Activated CD4-positive, alpha-beta T cell treated with anti-CD3 and anti-CD28 coated beads, Interleukin-2, amount 50 U/mL, for 4 hours (primary cell): ENCODE measurements at regions not wholly inside any gene's neighbourhood (a gene's known extent, or its start where the extent isn't known, plus 50 kb on each side); places are given as distances from the start of the nearest gene placed in this dataset.
A peak's percentile ranks its signal among the peaks of the same experiment; 100 is the strongest.
"Not testable (repeated sequence)": the region's sequence is repeated elsewhere in the genome, so short reads cannot be mapped to it uniquely, and the experiment has no call there.

Experiments
- DNase-seq, 2 experiments: peaks; one replicate each; pipeline ENCODE4 v3.0.0-alpha.2; 2020

DNA sequence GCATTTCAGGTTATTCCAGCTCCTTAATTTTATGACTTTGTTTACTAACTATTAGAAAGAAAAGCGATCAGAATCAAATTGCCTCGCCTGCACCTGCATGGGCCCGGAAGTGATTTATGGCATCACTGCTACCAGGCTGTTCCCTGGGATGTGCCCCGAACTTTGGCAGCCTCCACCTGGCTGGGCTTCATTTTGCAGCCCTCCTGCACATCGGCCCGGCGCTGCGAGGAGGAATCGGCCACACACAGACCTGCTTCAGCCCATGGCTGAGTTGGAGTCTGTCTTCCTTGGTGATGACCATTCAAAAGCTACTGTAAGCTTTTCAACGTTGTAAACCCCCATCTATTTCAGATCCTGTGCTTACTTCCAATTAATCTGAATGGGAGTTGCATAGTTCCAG, 638.0 kb downstream of the RNF144A start:
- no peak for DNase-seq

DNA sequence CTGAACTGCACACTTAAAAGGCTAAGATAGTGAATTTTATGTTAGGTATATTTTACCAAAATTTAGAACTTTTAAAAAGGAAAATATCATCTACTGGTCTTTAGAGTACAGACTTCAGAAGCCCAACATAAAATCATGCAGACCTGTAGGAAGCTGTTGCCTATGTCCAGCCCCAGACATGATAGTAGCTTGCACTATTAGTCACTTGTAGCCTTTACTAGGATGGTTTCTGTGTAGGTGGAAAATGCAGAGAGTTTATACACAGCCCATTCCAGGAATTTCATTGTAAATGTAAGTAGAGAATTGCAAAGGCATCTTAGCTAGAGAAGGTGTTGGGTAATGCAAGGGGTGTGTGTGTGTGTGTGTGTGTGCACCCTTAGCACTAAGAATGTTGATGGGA, 640.2 kb downstream of the RNF144A start:
- DNase-seq = no peak

DNA sequence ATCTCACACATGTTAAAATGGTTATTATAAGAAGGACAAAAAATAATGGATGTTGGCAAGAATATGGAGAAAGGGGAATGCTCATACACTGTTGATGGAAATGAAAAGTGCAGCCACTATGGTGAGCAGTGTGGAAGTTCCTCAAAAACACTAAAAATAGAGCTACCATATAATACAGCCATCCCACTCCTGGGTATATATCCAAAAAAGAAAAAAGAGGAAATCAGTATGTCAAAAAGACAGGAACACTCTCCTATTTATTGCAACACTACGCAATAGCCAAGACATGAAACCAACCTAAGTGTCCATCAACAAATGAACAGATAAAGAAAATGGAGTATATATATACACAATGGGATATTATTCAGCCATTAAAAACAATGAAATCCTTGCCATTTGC, 642.6 kb downstream of the RNF144A start:
- DNase-seq = no peak

DNA sequence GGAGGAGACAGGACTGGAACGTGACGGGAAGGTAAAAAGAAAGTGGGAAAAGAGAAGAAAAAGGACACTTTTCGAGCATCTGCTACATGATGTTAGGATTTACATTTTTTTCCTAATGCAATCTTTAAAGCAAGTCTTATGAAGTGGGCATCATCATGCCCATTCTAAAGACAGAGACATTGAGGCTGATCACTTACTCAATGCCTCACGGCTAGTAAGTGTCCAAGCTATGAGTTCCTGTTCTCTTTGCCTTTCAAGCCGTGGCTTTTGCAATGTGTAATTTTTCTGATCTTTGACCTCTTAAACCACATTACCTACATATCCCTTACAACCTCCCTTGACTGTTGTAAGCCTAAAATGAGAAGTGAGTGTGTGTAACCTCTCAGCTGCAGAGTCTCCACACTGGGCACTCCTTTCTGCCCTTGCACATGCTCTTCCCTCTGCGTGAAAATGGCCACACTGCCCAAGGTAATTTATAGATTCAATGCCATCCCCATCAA, 649.2 kb downstream of the RNF144A start:
- no peak for DNase-seq

DNA sequence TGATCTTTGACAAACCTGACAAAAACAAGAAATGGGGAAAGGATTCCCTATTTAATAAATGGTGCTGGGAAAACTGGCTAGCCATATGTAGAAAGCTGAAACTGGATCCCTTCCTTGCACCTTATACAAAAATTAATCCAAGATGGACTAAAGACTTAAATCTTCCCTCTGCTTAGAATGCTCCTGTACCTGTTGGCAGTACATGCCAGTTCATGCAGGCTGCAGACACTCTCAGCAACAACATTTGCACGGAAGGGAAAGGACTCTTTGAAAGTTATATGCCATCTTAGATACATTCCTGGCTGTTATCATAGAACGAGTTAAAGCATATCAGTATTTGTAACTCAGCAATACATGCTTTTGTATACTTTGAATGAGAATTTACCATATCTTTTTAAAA, 649.9 kb downstream of the RNF144A start:
- not testable (repeated sequence) for DNase-seq

DNA sequence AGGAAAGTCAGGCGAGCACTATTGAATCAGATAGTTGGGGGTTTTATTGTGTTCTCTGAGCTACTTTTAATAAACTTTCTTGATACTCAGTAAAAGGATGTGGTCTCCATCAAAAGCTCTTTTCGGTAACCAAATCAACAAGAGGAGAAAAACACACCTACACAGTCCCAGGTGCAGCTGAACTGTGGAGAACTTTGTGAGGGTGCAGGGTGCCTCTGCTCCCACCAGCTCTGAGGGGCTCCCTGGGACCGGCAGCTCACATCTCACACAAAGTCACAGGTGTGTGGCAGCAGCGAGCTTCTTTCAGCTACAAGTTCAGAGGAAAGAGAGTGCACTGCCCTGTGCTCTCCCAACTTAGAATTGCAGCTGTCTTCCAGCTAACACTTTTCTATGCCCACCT, 650.4 kb downstream of the RNF144A start:
- peak; percentile 2 to 26 for DNase-seq

DNA sequence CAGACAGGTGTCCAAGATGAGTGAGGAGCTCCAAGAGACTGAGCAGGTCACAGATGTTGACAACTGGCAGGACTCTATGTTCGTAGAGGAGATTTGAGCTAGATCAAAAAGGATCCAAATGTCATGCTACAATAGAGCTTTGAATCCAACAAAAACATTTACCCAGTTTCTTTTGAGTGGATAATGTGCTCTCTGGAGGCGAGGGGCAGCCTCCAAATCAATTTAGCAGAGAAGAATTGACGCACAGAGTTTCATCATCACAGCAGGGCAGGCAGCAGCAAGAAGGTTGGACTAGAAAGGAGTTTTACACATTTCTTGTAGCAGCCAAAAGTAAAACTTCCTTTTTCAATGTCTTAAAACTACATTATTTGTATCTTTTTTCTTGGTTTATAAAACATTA, 653.0 kb downstream of the RNF144A start:
- no peak for DNase-seq

DNA sequence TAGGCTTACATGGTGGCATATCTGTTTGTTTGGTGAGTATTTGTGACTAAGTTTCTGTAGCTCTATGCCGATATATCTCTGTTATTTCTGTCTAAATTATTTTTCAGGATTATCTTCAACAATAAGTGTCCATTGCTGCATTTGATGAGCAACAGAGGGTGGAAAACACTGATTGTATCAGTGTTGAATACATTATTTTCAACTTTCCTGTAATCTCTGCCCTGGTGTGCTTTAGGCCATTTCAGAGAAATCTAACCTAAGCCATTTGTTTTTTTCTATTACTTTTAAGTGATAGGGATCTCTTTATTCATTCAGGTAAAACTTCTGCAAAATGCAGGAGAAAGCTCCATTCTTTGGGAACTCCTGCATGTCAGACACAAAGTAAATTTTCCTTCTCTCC, 654.5 kb downstream of the RNF144A start:
- DNase-seq = no peak

DNA sequence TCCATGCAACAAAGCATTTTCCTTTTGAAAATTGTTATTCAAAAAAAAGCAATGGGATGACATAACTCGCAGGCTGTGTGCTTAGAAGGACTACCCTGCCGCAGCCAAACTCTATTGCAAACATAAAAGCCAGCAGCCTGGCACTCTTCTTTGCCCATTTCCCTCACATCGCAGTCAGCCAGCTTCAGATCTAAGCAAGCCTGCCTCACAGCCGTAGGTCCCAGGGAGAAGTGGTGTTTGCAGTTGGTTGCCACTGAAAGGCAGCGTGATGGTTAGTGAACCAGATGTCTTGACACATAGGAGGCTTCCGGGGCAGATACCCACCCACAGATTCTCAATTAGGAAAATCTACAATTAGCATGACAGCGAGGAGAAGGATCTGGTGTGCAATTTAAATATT, 655.2 kb downstream of the RNF144A start:
- DNase-seq = peak in 1 of 2 experiments; percentile 11

DNA sequence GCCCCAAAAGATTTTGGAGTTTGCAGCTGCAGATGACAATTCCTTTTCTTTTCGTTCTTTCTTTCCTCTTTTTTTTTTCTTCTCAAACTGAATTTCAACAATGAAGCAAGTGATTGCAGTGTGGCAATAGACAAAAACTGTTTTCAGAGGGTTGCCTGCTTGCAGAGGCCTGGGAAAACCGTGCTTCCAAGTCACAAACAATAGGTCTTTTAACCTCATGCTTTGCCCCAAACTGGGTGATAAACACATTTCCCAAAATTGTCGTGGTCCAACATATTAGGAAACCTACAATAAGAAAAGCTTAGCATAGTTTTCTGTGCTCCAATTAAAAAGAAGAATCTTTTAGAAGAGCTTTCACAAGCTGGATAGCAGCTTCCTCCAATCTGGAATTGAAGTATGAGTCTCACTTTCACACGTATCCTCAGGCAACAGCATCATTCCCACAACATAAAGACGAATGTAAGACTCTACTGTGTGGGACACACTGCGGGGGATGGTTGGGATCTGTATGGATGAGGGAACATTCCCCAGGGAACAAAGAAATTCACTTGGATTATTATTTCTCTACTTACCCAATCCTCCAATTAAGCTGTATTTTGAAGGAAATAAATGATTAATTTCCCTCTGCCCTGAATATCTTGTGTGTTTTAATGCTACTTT, 656.1 kb downstream of the RNF144A start:
- DNase-seq = no peak

DNA sequence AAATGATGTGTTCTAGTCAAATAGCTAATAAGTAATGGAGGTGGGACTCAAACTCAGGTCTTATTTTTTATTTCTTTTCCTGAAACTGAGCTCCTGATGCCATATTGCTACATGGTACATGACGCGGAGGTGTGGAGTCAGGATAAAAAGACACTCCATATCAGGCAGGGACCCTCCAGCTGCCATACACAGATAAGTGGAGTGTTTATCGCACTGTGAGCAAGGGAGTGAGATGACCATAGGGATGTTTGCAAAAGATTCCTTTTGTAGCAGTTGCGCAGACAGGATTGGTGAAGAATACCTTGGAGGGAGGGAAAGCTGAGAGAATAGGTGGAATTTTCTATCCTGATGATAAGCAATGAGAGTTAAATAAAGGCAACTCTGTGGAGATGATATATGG, 657.2 kb downstream of the RNF144A start:
- no peak for DNase-seq

DNA sequence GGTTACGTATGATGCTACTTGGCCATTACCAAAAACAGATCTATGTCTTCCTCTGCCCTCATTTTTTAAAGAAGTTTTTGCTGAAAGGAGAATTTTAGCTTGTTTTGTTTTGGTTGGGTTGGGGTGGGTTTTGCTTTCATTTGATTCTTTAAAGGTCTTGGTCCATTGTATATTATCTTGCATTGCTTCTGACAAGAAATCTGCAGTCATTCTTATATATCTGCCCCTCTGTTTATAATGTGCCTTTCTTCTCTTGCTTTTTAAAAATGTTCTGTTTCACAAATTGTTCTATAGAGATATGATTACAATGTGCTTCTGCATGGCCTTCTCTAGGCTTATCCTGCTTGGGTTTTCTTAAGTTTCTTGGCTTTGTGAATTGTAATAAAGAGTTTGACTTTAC, 660.6 kb downstream of the RNF144A start:
- DNase-seq = no peak

DNA sequence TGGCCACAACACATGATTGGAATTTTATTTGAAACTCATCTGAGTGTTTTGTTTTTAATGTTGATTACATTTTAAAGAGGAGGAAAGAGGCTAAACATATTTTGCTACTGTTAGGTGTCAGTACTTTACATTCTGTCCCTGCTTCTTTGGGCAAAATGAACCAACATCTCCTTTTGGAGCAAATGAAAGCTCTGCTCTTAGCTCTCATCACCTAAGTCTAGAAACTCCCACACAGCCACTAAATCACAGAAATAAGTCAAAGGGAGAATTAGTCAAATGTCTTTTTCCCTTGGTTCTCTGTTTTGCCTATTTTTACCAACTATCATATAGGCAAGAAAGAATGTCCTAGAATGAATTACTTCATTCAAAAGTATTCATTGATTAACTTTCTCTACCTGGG, 666.8 kb downstream of the RNF144A start:
- DNase-seq = no peak

DNA sequence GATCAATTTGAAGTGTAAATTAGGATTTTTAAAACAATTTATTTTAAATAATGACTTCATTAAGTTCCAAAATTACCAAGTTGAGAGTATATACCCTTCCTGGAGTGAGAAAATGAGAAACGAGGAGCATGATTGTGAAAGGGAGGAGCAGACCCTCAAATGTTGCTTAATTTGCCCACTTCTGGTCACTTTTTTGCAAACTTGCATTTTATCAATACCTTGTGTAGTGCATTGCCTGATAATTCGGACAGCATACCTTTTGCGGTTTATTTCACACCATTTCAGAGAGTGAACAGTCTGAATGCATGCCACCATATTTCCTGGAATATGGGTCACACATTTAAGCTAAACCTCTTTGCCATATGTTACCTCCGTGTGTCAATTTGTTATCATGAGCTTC, 669.7 kb downstream of the RNF144A start:
- DNase-seq = no peak

DNA sequence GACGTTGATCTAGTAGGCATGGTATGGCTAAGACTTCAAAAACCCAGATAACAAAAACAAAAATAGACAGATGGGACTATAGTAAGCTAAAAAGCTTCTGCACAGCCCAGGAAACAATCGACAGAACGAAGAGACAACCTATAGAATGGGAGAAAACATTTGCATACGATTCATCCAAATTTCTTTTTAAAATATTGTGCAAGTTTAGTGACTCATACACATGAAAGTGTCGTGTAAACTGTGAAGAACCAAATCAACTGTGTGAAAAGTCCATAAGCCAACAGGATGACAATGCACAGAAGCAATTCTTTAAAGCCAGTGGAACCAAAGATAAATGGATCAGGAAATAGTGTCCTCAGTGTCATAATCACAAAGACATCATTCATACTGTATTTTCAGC, 671.1 kb downstream of the RNF144A start:
- DNase-seq = no peak

DNA sequence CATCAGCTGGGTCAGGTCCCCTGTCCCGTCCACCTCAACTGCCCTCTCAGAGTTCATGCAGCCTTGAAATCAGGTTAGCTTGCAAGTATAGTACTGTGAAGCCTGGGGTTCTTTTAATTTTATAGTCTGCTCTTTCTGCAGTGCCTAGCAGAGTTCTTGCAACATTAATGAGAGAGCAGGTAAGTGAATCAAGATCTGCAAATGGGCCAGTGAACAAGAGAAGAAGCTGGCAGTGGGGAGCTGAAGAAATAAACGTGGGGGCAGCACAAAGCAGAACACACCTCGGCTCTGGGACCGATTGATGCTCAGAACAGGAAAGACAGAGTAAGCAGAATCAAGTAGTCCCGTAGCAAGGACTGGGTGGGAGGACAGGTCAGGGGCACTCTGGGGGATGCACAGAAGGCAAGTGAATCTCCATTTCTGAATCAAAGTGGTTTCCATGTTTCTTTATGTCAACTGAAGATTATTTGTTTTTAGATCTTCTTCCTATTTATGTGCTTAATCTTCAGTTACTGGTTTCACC, 675.5 kb downstream of the RNF144A start:
- no peak for DNase-seq

DNA sequence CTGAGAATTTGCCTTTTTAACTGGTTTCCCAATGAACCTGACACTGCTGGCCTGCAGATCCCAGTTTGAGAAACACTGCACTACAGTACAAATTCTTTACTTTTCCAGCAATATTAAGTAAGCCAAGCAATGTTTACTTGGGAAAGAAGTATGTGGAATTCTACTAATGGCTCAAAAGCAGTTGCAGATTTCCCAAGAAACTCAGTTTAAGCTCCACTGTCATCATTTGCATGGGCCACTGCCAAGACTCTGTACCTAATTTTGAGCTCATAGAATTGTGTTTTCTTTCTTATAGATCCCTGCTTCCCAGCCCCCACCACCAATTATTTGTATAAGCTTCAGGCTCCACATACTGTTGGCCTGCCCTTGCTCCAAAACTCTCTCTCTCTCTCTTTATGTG, 676.1 kb downstream of the RNF144A start:
- no peak for DNase-seq

DNA sequence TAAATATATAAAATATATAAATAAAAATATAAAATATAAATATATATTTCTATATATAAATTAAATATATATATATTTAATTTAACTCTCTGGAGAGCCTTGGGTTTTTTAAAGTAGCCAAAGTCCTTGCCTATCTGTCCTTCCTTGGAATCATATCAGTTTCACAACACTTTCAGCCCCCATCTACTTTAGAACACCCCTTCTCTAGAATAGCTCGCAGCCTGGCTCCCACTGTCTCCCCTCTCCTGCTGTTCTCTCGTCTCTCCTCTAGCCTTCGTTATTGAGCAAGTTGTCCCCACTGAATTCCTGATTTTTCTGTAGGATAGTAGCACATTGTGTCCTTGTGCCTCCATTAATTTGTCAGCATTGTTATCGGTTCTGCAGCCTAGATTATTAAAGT, 677.0 kb downstream of the RNF144A start:
- DNase-seq = no peak

DNA sequence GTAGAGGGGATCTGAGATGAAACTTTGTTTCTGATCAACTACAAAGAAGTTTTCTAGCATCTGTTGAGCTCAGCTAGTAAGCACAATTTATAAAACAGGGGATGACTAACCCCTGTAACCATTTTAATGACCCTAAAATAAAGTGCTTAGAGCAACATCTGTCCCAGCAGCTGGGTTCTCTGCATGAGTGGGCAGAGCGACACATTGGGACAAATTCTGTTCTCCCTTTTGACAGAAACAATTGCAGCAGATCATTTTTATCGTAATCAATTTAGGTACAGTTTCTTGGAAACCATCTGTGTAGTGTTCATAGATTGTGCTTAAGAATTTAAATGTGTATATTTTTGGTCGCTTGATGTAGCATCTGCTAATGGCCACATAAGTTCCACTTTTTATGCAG, 678.0 kb downstream of the RNF144A start:
- no peak for DNase-seq

DNA sequence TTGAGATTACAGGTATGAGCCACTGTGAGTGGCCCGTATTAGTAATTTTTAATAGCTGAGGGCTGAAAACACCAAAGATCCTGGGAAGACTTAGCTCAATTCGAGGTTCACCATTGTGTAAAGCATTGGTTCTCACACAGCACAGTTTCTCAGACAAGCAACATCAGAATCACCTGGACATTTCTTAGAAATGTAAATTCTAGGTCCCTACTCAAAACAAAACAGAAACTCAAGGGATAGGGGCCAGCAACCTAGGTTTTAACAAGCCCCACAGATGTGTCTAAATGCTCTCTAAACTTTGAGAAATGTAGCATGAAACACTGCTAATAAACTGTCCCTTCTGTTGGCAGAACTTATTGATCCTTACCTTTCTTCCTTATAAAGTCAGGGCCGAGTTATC, 681.2 kb downstream of the RNF144A start:
- no peak for DNase-seq

DNA sequence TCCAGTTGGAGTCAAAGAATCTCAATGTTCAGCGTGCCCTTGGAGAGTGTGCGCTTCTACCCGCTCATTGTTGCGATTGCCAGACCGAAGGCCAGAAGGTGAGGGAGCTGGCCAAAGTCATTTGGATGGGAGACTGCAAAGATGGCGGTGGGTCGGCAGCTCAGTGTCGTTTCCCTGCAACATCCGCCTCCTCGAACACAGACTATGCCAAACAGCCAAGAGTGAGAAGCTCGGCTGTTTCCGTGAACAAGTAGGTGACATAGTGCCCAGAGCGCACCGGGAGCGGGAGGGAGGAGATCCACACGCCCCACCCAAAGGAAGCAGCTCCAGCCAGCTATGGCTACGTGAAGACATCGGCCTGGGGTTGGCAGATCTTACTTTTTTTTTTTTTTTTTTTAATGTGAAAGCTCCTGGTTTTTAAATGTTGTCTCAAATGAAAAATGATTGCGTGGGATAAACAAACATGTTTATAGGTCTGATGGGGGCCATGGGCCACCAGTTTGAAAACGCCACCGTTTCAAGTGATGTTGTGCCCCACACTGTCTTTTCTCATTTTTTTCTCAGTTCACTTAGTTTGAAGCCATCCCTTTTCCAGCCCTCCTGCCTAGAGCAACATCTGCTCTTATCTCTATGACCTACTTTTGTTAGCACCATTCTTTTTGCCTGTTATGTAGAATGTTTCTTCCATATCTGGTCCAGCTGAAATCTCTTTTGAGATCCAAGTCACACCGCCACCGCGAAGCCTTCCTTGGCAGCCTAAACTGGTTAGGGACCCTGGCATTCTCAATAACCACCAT, 682.4 kb downstream of the RNF144A start:
- no peak for DNase-seq

DNA sequence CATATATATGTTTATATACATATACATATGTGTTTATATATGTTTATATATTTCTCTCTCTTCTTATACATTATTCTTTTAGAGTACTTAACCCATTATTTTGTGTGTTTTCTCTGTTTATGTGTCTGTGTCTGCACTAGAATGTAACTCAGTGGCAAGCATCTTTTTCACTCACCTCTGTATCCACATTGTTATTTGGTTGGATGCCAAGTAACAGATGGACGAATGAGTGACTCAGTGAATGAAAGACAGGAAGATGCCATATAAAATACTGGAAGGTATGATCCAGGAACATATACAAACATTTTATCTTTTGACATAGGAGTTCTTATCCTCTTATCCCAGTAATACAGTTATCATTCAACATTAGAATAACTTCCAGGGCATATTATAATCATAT, 684.8 kb downstream of the RNF144A start:
- DNase-seq = no peak

DNA sequence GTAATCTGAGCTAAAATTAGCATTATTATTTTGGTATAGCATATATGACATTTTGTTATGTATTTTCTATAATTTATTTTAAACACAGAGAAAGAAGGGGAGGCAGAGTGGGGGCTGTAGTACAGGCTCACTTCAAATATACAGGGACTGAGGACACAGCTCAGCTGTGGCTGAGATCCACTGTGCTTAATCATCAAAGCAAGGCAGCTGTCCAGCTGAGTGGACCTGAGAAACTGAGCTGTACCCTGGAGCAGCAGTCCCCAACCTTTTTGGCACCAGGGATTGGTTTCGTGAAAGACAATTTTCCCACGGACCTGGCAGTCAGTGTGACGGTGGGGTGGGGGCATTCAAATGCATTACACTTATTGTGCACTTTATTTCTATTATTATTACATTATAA, 687.2 kb downstream of the RNF144A start:
- DNase-seq = no peak

DNA sequence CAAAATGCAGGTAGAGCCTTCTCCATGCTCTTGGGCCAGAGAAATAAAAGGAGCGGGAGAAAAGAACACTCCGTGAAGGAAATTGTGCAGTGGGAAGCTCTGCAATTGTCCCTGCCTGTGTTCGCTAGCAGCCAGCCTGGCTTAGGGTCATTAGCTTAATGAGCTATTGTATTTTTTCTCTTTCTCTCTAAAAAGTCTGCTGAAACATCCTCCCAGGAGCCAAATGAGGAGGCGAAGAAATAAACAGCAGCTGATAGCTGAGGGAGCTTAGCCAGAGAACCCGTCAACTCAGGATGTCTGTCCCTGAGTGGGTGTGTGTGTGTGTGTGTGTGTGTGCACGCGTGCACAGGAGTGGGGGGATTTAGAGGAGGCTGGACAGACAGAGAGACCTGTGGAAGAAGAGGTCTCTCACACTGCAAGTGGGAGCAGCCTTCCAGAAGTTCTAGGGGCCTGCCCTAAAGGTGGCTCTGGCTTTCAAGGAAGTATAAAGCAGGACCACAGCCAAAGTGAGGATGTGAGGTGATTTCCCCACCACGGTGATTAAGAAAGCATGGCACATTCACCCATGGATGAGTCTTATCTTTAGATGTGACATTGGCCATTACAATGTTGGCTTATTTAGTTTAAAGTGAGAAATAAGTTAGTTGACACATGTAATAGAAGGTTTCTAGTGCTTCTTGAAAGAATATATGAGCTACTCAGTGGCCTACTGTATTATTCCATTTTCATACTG, 690.4 kb downstream of the RNF144A start:
- DNase-seq = no peak
